SKM-1 treated with dmso at 0.1 percent for 144 hours (cell line): ENCODE measurements at regions not wholly inside any gene's neighbourhood (a gene's known extent, or its start where the extent isn't known, plus 50 kb on each side); places are given as distances from the start of the nearest gene placed in this dataset.

Experiments used
- DNase-seq: peaks from one replicate; lab custom pipeline; 2025; ENCODE audit not compliant: unreplicated experiment; lab: John Stamatoyannopoulos, UW

DNA sequence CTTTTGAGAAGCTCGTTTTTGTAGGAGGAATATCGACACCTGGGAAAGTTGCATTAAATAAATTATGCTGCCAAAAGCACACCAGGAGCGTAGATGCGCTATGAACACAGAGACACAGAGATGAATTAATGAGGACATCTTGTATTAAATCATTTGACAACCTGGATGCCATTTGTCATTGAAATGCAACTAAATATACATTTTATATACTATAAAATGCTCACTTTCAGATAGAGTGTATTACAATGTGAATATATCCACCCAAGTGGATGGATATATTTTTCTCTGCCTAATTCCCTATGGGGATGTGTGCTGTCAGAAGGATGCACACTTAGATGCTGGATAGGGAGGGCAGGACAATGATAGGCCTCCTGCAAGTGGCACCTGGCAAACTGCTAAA is 426.2 kb downstream of the RIT2 start:
- no peak for DNase-seq
